ENCODE measurements at regions not wholly inside any gene's neighbourhood (a gene's known extent, or its start where the extent isn't known, plus 50 kb on each side); places are given as distances from the start of the nearest gene placed in this dataset.

DNA sequence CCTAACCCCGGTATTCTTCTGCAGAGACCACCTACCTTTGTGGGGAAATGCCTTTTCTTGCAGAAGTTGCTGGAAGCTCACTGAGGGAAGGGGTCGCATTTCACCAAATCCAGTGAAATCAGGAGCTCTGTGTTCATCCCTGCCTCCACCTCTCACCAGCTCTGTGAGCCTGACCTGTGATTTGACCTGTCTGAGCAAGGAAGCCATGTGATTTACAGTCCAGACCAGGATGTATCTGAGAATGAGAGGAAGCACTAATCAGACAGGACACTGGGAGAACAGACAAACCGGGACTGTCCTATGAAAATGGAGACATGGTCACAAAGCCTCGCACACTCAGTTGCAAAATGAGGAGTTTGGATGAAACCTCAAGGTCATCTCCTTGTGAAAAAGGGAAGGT is 285.4 kb downstream of the BCL11A start:
- Histone ChIP-seq H3K4me1 (ENCODE audit: control insufficient read depth in 1 of 2, insufficient read depth in 2 of 2, low read length in 2 of 2) (no peaks in the 10 kb centered on the region), H3K36me3 (ENCODE audit: control insufficient read depth in 1 of 2, insufficient read depth in 2 of 2, low read length in 2 of 2) (no peaks in the 10 kb centered on the region), H3K27me3 (ENCODE audit: low read depth, low read length) (no peaks in the 10 kb centered on the region), H3K4me3 (ENCODE audit: low read depth in 1 of 2, low read length in 2 of 2) (no peak overlapping the region), H3K27ac (ENCODE audit: low read length) (no peak overlapping the region), H3K9me3 (ENCODE audit: control insufficient read depth in 1 of 2, low read length in 2 of 2) (no peaks in the 10 kb centered on the region)

GRCh38 chr2:60267122-60267521 is 286.3 kb downstream of the BCL11A start:
- no peaks in the 10 kb centered on the region for H3K9me3 ChIP-seq (ENCODE audit: control insufficient read depth in 1 of 2, low read length in 2 of 2)
- H3K36me3 ChIP-seq (ENCODE audit: control insufficient read depth in 1 of 2, insufficient read depth in 2 of 2, low read length in 2 of 2) = no peaks in the 10 kb centered on the region
- H3K27ac ChIP-seq (ENCODE audit: low read length) = no peak overlapping the region
- no peaks in the 10 kb centered on the region for H3K4me1 ChIP-seq (ENCODE audit: control insufficient read depth in 1 of 2, insufficient read depth in 2 of 2, low read length in 2 of 2)
- H3K27me3 ChIP-seq (ENCODE audit: low read depth, low read length) = no peaks in the 10 kb centered on the region
- H3K4me3 ChIP-seq (ENCODE audit: low read depth in 1 of 2, low read length in 2 of 2) = no peak overlapping the region

DNA sequence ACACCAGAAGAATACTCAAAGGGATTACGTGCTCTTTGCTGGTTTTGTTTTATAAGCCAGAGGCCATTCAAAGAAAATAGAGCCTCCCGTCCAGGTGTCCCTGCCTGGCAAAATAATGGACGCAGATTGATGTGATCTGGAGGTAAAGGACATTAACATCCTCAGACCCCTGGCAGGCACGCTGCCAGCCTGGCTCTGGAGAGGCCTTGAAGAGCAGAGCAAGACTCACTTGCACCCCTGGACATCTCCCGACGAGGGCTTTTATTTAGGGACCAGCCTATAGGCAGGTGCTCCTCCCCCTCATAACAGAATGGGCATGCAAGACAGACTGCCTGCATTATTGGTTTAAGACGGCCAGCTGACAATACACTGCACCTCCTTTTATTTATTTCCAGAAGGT is 291.3 kb downstream of the BCL11A start:
- no peaks in the 10 kb centered on the region for H3K4me1 ChIP-seq (ENCODE audit: control insufficient read depth in 1 of 2, insufficient read depth in 2 of 2, low read length in 2 of 2)
- no peaks in the 10 kb centered on the region for H3K27me3 ChIP-seq (ENCODE audit: low read depth, low read length)
- H3K36me3 ChIP-seq (ENCODE audit: control insufficient read depth in 1 of 2, insufficient read depth in 2 of 2, low read length in 2 of 2) = no peaks in the 10 kb centered on the region
- H3K4me3 ChIP-seq (ENCODE audit: low read depth in 1 of 2, low read length in 2 of 2) = no peak overlapping the region
- H3K27ac ChIP-seq (ENCODE audit: low read length) = no peak overlapping the region
- H3K9me3 ChIP-seq (ENCODE audit: control insufficient read depth in 1 of 2, low read length in 2 of 2) = no peaks in the 10 kb centered on the region

- no peak overlapping the region for H3K27ac ChIP-seq (ENCODE audit: low read length)
- no peak overlapping the region for H3K4me3 ChIP-seq (ENCODE audit: low read depth in 1 of 2, low read length in 2 of 2)
- H3K36me3 ChIP-seq (ENCODE audit: control insufficient read depth in 1 of 2, insufficient read depth in 2 of 2, low read length in 2 of 2) = no peaks in the 10 kb centered on the region
- H3K27me3 ChIP-seq (ENCODE audit: low read depth, low read length) = no peaks in the 10 kb centered on the region
- no peaks in the 10 kb centered on the region for H3K4me1 ChIP-seq (ENCODE audit: control insufficient read depth in 1 of 2, insufficient read depth in 2 of 2, low read length in 2 of 2)
- no peaks in the 10 kb centered on the region for H3K9me3 ChIP-seq (ENCODE audit: control insufficient read depth in 1 of 2, low read length in 2 of 2)
Measured at GRCh38 chr2:60260639-60261296, 292.7 kb downstream of the BCL11A start.

DNA sequence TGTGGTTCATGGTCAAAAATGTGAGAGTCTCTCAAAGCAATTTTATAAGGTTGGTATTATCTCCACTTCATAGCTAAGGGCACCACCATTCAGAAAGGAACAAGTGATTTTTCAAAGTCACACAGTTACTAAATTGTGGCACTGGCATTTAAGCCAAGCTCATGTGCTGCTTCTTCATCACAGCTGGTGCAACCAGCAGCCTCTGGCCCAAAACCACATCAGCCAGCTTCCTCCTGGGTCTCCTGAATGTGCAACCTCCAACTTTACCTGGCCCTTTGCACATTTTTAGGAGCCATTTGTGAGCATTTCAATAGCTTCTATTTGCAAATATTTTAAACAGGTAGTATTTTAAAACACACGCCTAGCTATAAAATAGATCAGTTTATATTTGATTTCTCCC is 293.7 kb downstream of the BCL11A start:
- Histone ChIP-seq H3K4me1 (ENCODE audit: control insufficient read depth in 1 of 2, insufficient read depth in 2 of 2, low read length in 2 of 2) (no peaks in the 10 kb centered on the region), H3K9me3 (ENCODE audit: control insufficient read depth in 1 of 2, low read length in 2 of 2) (no peaks in the 10 kb centered on the region), H3K27ac (ENCODE audit: low read length) (no peak overlapping the region), H3K27me3 (ENCODE audit: low read depth, low read length) (no peaks in the 10 kb centered on the region), H3K36me3 (ENCODE audit: control insufficient read depth in 1 of 2, insufficient read depth in 2 of 2, low read length in 2 of 2) (no peaks in the 10 kb centered on the region), H3K4me3 (ENCODE audit: low read depth in 1 of 2, low read length in 2 of 2) (no peak overlapping the region)

- Histone ChIP-seq H3K27ac (ENCODE audit: low read length) (no peak overlapping the region), H3K36me3 (ENCODE audit: control insufficient read depth in 1 of 2, insufficient read depth in 2 of 2, low read length in 2 of 2) (no peaks in the 10 kb centered on the region), H3K4me1 (ENCODE audit: control insufficient read depth in 1 of 2, insufficient read depth in 2 of 2, low read length in 2 of 2) (peaks cover 0 to 7% of the 10 kb centered on the region in 2 donors), H3K27me3 (ENCODE audit: low read depth, low read length) (no peaks in the 10 kb centered on the region), H3K9me3 (ENCODE audit: control insufficient read depth in 1 of 2, low read length in 2 of 2) (no peaks in the 10 kb centered on the region), H3K4me3 (ENCODE audit: low read depth in 1 of 2, low read length in 2 of 2) (no peak overlapping the region)
Measured at GRCh38 chr2:60252581-60253150, 300.8 kb downstream of the BCL11A start.

DNA sequence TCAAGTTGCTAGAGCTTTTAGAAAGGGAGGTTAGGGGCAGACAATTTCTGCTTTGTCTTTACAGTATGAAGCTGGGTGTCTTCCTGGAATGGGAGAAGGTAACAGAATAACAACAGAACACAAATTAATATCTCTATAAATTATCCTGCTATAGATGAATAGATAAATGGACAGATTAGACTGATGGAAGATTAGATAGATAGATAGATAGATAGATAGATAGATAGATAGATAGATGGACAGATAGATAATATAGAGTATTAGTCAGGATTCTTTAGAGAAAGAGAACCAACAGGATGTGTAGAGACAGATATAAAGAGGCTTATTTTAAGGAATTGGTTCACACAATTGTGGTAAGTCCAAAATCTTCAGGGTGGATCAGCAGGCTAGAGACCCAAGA is 302.2 kb downstream of the BCL11A start:
- Histone ChIP-seq H3K9me3 (ENCODE audit: control insufficient read depth in 1 of 2, low read length in 2 of 2) (no peaks in the 10 kb centered on the region), H3K27ac (ENCODE audit: low read length) (no peak overlapping the region), H3K4me1 (ENCODE audit: control insufficient read depth in 1 of 2, insufficient read depth in 2 of 2, low read length in 2 of 2) (peaks cover 0 to 7% of the 10 kb centered on the region in 2 donors), H3K4me3 (ENCODE audit: low read depth in 1 of 2, low read length in 2 of 2) (no peak overlapping the region), H3K27me3 (ENCODE audit: low read depth, low read length) (no peaks in the 10 kb centered on the region), H3K36me3 (ENCODE audit: control insufficient read depth in 1 of 2, insufficient read depth in 2 of 2, low read length in 2 of 2) (no peaks in the 10 kb centered on the region)

- Histone ChIP-seq H3K4me3 (ENCODE audit: low read depth in 1 of 2, low read length in 2 of 2) (no peak overlapping the region), H3K9me3 (ENCODE audit: control insufficient read depth in 1 of 2, low read length in 2 of 2) (no peaks in the 10 kb centered on the region), H3K27me3 (ENCODE audit: low read depth, low read length) (no peaks in the 10 kb centered on the region), H3K4me1 (ENCODE audit: control insufficient read depth in 1 of 2, insufficient read depth in 2 of 2, low read length in 2 of 2) (peaks cover 0 to 7% of the 10 kb centered on the region in 2 donors), H3K27ac (ENCODE audit: low read length) (no peak overlapping the region), H3K36me3 (ENCODE audit: control insufficient read depth in 1 of 2, insufficient read depth in 2 of 2, low read length in 2 of 2) (no peaks in the 10 kb centered on the region)
Measured at GRCh38 chr2:60249879-60250278, 303.6 kb downstream of the BCL11A start.

- H3K9me3 ChIP-seq (ENCODE audit: control insufficient read depth in 1 of 2, low read length in 2 of 2) = no peaks in the 10 kb centered on the region
- H3K27me3 ChIP-seq (ENCODE audit: low read depth, low read length) = no peaks in the 10 kb centered on the region
- peaks cover 0 to 1% of the 10 kb centered on the region in 2 donors for H3K4me1 ChIP-seq (ENCODE audit: control insufficient read depth in 1 of 2, insufficient read depth in 2 of 2, low read length in 2 of 2)
- H3K36me3 ChIP-seq (ENCODE audit: control insufficient read depth in 1 of 2, insufficient read depth in 2 of 2, low read length in 2 of 2) = no peaks in the 10 kb centered on the region
- H3K27ac ChIP-seq (ENCODE audit: low read length) = no peak overlapping the region
- H3K4me3 ChIP-seq (ENCODE audit: low read depth in 1 of 2, low read length in 2 of 2) = no peak overlapping the region
Measured at GRCh38 chr2:60247471-60247870, 306.0 kb downstream of the BCL11A start.

GRCh38 chr2:60246583-60246982 is 306.9 kb downstream of the BCL11A start:
- Histone ChIP-seq H3K9me3 (ENCODE audit: control insufficient read depth in 1 of 2, low read length in 2 of 2) (no peaks in the 10 kb centered on the region), H3K36me3 (ENCODE audit: control insufficient read depth in 1 of 2, insufficient read depth in 2 of 2, low read length in 2 of 2) (no peaks in the 10 kb centered on the region), H3K4me1 (ENCODE audit: control insufficient read depth in 1 of 2, insufficient read depth in 2 of 2, low read length in 2 of 2) (no peaks in the 10 kb centered on the region), H3K4me3 (ENCODE audit: low read depth in 1 of 2, low read length in 2 of 2) (no peak overlapping the region), H3K27ac (ENCODE audit: low read length) (no peak overlapping the region), H3K27me3 (ENCODE audit: low read depth, low read length) (no peaks in the 10 kb centered on the region)

GRCh38 chr2:60234274-60234986 is 319.0 kb downstream of the BCL11A start:
- no peak overlapping the region for H3K4me3 ChIP-seq (ENCODE audit: low read depth in 1 of 2, low read length in 2 of 2)

More at GRCh38 chr2:60234274-60234986, 319.0 kb downstream of the BCL11A start:
- Histone ChIP-seq H3K9me3 (ENCODE audit: control insufficient read depth in 1 of 2, low read length in 2 of 2) (peaks cover 0 to 10% of the 10 kb centered on the region in 2 donors), H3K4me1 (ENCODE audit: control insufficient read depth in 1 of 2, insufficient read depth in 2 of 2, low read length in 2 of 2) (no peaks in the 10 kb centered on the region), H3K36me3 (ENCODE audit: control insufficient read depth in 1 of 2, insufficient read depth in 2 of 2, low read length in 2 of 2) (no peaks in the 10 kb centered on the region), H3K27me3 (ENCODE audit: low read depth, low read length) (no peaks in the 10 kb centered on the region), H3K27ac (ENCODE audit: low read length) (no peak overlapping the region)
